Caco-2 (cell line): ENCODE measurements at regions not wholly inside any gene's neighbourhood (a gene's known extent, or its start where the extent isn't known, plus 50 kb on each side); places are given as distances from the start of the nearest gene placed in this dataset.

ENCODE experiments used
- BruUV-seq: library from RNA; stranded (reverse); fragments of 400-500 nt; replicated peaks from 2 replicates; lab custom pipeline; 2021; lab: Mats Ljungman, UMichigan
- CTCF ChIA-PET: fragments of 300-600 bp; sonication (Branson Sonifier 250); formaldehyde crosslinking; loops from one replicate; lab custom pipeline; 2022; ENCODE audit warnings: antibody characterized with exemption; lab: Charles Lee
- POLR2A ChIA-PET: fragments of 300-600 bp; sonication (Branson Sonifier 250); formaldehyde crosslinking; loops from one replicate; lab custom pipeline; 2022; ENCODE audit warnings: antibody characterized with exemption; lab: Charles Lee
- DNase-seq, 2 experiments: peaks; one replicate each; pipeline versions ENCODE4 v3.0.0 to v3.0.0-alpha.2; 2020 to 2022
- H3K27me3 ChIP-seq: replicated peaks from 2 replicates; pipeline ENCODE4 v1.6.0; 2011; ENCODE audit warnings: low read length; ENCODE audit not compliant: control insufficient read depth, insufficient read depth
- H3K36me3 ChIP-seq: 2 replicates; pipeline ENCODE4 v1.5.1; 2011; ENCODE audit warnings: low read length; ENCODE audit not compliant: control insufficient read depth, insufficient read depth
- H3K4me1 ChIP-seq: fragments of 250-450 bp; sonication (Bioruptor Pico); 2 replicates; pipeline ENCODE4 v1.5.1; 2020; ENCODE audit warnings: mild to moderate bottlenecking
- H3K4me3 ChIP-seq: 2 replicates; pipeline ENCODE4 v1.5.1; 2011; ENCODE audit warnings: low read depth, mild to moderate bottlenecking, control low read depth, low read length
- H3K9me3 ChIP-seq: fragments of 250-450 bp; sonication (Bioruptor Pico); 2 replicates; pipeline ENCODE4 v1.5.1; 2020; ENCODE audit warnings: mild to moderate bottlenecking, moderate library complexity
- H3K27ac Mint-ChIP-seq: one replicate; pipeline ENCODE4 v1.8.0; 2022; ENCODE audit warnings: mixed read lengths; ENCODE audit not compliant: unreplicated experiment
- H3K27me3 Mint-ChIP-seq: one replicate; pipeline ENCODE4 v1.8.0; 2022; ENCODE audit warnings: mixed read lengths; ENCODE audit not compliant: insufficient read depth, unreplicated experiment
- H3K36me3 Mint-ChIP-seq: one replicate; pipeline ENCODE4 v1.8.0; 2022; ENCODE audit warnings: mild to moderate bottlenecking, mixed read lengths; ENCODE audit not compliant: insufficient read depth, unreplicated experiment
- H3K4me1 Mint-ChIP-seq: one replicate; pipeline ENCODE4 v1.8.0; 2022; ENCODE audit warnings: low read depth, mixed read lengths; ENCODE audit not compliant: unreplicated experiment
- H3K4me3 Mint-ChIP-seq: one replicate; pipeline ENCODE4 v1.8.0; 2022; ENCODE audit warnings: mild to moderate bottlenecking, moderate library complexity, mixed read lengths; ENCODE audit not compliant: unreplicated experiment
- H3K9me3 Mint-ChIP-seq: one replicate; pipeline ENCODE4 v1.8.0; 2022; ENCODE audit warnings: mixed read lengths; ENCODE audit not compliant: unreplicated experiment
- CTCF ChIP-seq, 2 experiments: fragments of 200-600 bp in 1 of 2; IDR thresholded peaks; 1 replicate in 1 of 2; 2 replicates in 1 of 2; pipeline versions ENCODE4 v1.5.1 to v1.8.0; 2011 to 2022; ENCODE audit warnings: antibody characterized with exemption in 1 of 2, control low read depth in 1 of 2, inconsistent platforms in 1 of 2, low read depth in 1 of 2, low read length in 1 of 2, mild to moderate bottlenecking in 1 of 2, moderate library complexity in 1 of 2; ENCODE audit not compliant: insufficient read depth in 1 of 2, severe bottlenecking in 1 of 2, unreplicated experiment in 1 of 2
- intact Hi-C: fragments of 100-400 bp; cut with micrococcal nuclease; formaldehyde crosslinking; loops from one replicate; pipeline ENCODE4 v1.10.0; 2022; ENCODE audit not compliant: unreplicated experiment

- Mint-ChIP-seq H3K4me3 (no peak overlapping the region), H3K27me3 (no peaks in the 10 kb centered on the region), H3K4me1 (no peaks in the 10 kb centered on the region), H3K36me3 (no peaks in the 10 kb centered on the region), H3K9me3 (peaks cover 10% of the 10 kb centered on the region), H3K27ac (no peak overlapping the region)
- Histone ChIP-seq H3K27me3 (no peaks in the 10 kb centered on the region), H3K36me3 (no peaks in the 10 kb centered on the region), H3K4me1 (no peaks in the 10 kb centered on the region), H3K9me3 (0 out of 2 replicates have a peak, but pooled peaks cover 6% of the 10 kb centered on the region), H3K4me3 (no peak overlapping the region)
- ChIA-PET CTCF (no interaction called here), POLR2A (no interaction called here)
- no peak for TF ChIP-seq CTCF (IDR thresholded peaks at IDR 0.05; ENCODE audit: insufficient read depth in 1 of 2, low read depth in 1 of 2, low read length in 1 of 2, severe bottlenecking in 1 of 2, unreplicated experiment in 1 of 2)
- intact Hi-C loops: no loop called here
- DNase-seq: no peak
- no TSS peak for BruUV-seq
Observed at GRCh38 chr14:29054119-29054518, 287.5 kb downstream of the FOXG1 start.

GRCh38 chr14:29056041-29056566 lies 289.5 kb downstream of the FOXG1 start:
- H3K9me3 Mint-ChIP-seq: no peaks in the 10 kb centered on the region
- no peaks in the 10 kb centered on the region for H3K4me1 Mint-ChIP-seq
- no peak for TF ChIP-seq CTCF (IDR thresholded peaks at IDR 0.05; ENCODE audit: insufficient read depth in 1 of 2, low read depth in 1 of 2, low read length in 1 of 2, severe bottlenecking in 1 of 2, unreplicated experiment in 1 of 2)
- H3K4me3 ChIP-seq: no peak overlapping the region
- H3K9me3 ChIP-seq: no peaks in the 10 kb centered on the region
- H3K4me3 Mint-ChIP-seq: no peak overlapping the region
- H3K27me3 Mint-ChIP-seq: no peaks in the 10 kb centered on the region
- no TSS peak for BruUV-seq
- no peaks in the 10 kb centered on the region for H3K27me3 ChIP-seq
- DNase-seq: no peak
- ChIA-PET POLR2A (no interaction called here), CTCF (no interaction called here)
- H3K27ac Mint-ChIP-seq: no peak overlapping the region
- H3K4me1 ChIP-seq: no peaks in the 10 kb centered on the region
- intact Hi-C loops: no loop called here
- H3K36me3 ChIP-seq: no peaks in the 10 kb centered on the region
- no peaks in the 10 kb centered on the region for H3K36me3 Mint-ChIP-seq

- POLR2A ChIA-PET: no interaction called here
- Histone ChIP-seq H3K9me3 (no peaks in the 10 kb centered on the region), H3K27me3 (no peaks in the 10 kb centered on the region), H3K4me3 (no peak overlapping the region), H3K36me3 (no peaks in the 10 kb centered on the region), H3K4me1 (no peaks in the 10 kb centered on the region)
- CTCF ChIA-PET: no interaction called here
- H3K27me3 Mint-ChIP-seq: no peaks in the 10 kb centered on the region
- no peak for TF ChIP-seq CTCF (IDR thresholded peaks at IDR 0.05; ENCODE audit: insufficient read depth in 1 of 2, low read depth in 1 of 2, low read length in 1 of 2, severe bottlenecking in 1 of 2, unreplicated experiment in 1 of 2)
- no peaks in the 10 kb centered on the region for H3K36me3 Mint-ChIP-seq
- no TSS peak for BruUV-seq
- no peak for DNase-seq
- no peaks in the 10 kb centered on the region for H3K9me3 Mint-ChIP-seq
- no peak overlapping the region for H3K27ac Mint-ChIP-seq
- no peaks in the 10 kb centered on the region for H3K4me1 Mint-ChIP-seq
- no peak overlapping the region for H3K4me3 Mint-ChIP-seq
- intact Hi-C loops: no loop called here
Observed at GRCh38 chr14:29061702-29062101, 295.1 kb downstream of the FOXG1 start.
